ENCODE measurements at regions not wholly inside any gene's neighbourhood (a gene's known extent, or its start where the extent isn't known, plus 50 kb on each side); places are given as distances from the start of the nearest gene placed in this dataset.

DNA sequence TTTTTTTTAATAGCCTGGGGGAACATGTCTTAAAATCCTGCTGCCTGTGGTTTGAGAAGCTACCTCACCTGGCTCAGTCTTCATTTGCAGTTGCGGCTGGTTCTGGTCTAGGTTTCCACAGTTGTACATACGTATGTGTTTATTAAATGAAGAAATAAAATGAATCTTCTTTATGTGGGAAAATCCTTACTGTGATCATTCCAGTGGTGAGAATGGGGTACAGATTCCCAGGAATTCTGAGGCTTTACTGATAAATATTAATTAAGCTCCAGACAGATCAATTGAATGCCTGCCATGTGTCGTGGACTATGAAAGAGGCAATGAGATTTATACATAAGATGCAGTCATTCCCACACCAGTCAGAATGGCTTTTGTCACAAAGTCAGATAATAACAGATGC is 356.1 kb upstream of the GRM7 start:
- no peak for DNase-seq (ENCODE audit: low read depth)

DNA sequence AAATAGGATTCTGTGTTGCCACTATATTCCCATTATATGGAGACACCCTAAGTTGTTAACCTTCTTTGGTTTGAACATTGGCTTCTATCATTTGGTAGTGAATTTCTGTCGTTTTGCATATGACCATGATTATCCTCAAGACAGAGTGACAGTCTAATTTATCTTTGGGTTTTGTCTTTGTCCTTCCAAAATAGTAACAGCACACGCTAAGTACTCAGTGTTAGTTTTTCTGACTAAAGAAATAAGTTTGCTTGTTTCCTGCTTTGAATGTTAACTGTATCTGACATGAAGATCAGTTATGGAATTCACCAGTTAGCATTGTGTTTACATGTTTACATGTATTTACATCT is 352.5 kb upstream of the GRM7 start:
- no peak for DNase-seq (ENCODE audit: low read depth)

GRCh38 chr3:6509576-6509975 is 351.3 kb upstream of the GRM7 start:
- no peak for DNase-seq (ENCODE audit: low read depth)

DNA sequence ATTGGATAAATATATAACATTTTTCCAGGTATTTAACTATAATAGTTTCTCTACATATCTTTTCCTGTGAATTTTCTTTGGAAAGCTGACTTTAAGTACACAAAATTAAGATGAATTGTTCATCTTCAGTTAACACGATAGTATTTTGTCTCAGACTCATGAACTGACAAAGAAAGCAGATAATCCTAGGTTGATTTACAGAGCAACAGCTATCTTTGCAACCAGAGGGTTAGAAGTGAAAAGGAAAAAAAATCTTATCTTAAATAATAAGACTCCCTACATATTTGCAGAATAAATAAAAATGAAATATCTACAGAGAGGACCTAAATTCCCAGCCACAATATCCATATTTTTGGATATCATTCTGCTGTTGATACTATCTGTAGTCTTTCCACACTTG is 350.2 kb upstream of the GRM7 start:
- DNase-seq (ENCODE audit: low read depth), result no peak

GRCh38 chr3:6512172-6512800 is 348.6 kb upstream of the GRM7 start:
- DNase-seq (ENCODE audit: low read depth), result no peak

DNA sequence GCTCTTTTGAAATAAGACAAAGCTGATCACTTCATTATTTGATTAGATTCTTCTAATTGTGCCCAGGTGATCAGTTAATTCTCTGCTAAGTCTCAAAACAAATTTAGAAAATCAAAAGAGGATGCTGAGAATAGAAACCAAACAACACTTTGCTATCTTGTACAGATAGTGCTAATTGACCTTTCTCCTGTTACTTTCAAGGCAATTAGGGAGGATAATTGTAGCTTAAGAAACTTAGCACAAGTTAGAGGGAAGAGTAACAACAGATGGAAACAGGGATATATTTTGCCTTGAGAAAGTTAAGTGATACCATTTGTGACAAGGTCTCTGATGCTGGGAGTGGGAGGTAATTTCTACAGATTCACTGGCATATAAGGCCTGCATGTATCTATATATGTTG is 344.8 kb upstream of the GRM7 start:
- no peak for DNase-seq (ENCODE audit: low read depth)

DNA sequence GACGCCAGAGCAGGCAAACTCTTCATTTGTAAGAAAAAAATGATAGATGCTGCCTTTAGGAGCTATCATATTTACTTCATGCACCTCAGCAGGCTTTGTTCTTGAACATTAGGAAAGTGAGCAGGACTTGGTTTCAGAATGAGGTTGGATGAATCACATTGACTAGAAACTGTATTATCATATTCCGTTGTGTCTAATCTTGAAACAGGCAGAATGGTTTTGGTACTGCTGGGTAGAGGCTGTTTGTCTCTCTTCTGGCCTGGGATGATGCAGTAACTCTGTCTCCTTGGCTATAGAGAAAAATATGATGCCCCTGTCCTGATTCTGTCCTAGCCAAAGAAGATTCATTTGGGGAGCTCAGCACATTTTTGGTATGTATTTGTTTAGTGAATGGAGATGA is 344.2 kb upstream of the GRM7 start:
- no peak for DNase-seq (ENCODE audit: low read depth)

DNA sequence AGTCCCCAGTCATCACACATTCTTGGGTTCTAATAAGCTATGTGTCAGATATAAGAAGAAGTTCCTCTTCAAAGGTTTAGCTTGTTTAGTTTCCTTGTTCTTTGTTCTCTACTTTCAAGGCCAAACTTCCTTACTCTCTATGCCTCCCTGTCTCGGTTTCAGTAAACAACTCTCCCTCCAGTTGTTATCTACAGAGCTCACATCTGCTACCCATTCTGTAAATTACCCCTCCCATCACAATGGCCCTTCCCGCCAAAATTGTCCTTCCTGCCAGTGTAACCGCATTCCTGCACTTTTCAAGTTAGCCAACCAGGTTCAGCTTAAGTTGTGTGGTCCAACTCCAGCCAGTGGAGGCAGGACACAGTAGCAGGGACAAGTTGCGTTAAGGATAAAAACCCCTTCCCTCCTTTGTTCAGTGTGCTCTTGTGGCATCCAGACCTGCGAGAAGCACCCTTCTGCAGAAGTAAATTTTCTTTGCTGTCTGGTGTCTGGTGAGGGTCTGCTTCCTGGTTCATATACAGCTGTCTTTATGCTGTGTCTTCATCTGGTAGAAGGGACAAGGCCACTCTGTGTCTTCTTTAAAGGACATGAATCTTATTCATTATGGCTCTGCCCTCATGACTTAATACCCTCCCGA is 342.1 kb upstream of the GRM7 start:
- no peak for DNase-seq (ENCODE audit: low read depth)

- DNase-seq (ENCODE audit: low read depth), result no peak
Measured at GRCh38 chr3:6521369-6522113, 339.4 kb upstream of the GRM7 start.

- no peak for DNase-seq (ENCODE audit: low read depth)
Measured at GRCh38 chr3:6522191-6522590, 338.7 kb upstream of the GRM7 start.

DNA sequence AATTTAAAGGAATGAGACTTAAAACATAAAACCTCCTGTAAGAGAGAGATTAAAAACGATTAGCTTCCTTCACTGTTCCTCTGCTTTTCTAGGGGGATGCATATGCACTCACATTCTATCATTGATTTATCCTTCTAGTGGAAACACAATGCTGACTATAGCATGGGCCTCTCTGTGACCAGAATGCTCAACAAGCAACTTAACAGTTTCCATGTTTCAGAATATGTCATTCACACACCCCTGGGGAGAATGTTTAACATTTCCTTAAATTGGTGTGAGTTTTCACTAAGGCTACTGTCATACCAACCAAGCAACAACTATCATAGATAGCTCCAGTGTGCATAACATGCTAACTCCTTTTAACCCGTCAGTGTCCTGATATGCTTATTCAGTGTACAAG is 337.9 kb upstream of the GRM7 start:
- DNase-seq (ENCODE audit: low read depth), result no peak

- DNase-seq (ENCODE audit: low read depth), result no peak
Measured at GRCh38 chr3:6524479-6524878, 336.4 kb upstream of the GRM7 start.

- no peak for DNase-seq (ENCODE audit: low read depth)
Measured at GRCh38 chr3:6526321-6526720, 334.6 kb upstream of the GRM7 start.

DNA sequence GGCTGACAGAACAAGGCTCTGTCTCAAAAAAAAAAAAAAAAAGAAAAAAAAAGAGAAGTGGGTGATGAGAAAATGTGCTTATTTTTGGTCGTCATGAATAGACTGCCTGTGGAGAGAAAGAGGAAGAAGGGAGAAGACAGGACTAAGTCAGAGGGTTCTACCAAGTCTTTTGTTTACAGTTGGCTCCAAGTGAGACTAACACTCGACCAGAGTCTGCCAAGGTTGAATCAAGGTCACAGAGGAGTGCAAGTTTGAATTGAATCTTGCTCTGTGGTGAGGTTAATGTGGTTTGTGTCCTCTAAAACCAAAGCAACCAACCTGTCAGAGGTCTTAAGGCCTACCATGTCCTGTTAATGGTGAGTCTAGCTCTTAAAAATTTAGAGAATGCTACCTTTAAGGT is 334.1 kb upstream of the GRM7 start:
- no peak for DNase-seq (ENCODE audit: low read depth)

DNA sequence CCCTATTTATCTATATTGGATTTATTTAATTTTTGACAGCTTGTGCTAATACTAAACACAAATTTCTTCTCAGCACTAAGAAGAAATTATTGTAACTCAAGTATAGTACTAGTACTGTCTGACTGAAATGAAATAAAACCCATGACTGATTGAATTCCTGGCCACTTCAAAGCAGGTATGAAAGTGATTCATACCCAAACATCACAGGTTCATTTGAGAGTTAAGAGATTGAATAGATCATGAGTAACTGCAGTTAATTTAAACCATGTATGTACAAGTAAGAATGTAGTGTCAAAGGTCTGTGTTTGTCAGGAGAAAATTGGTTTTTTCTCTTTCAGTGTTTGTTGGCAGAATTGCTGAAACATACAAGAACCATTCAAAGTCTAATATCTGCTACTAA is 332.0 kb upstream of the GRM7 start:
- DNase-seq (ENCODE audit: low read depth), result no peak

- no peak for DNase-seq (ENCODE audit: low read depth)
Measured at GRCh38 chr3:6531153-6531552, 329.8 kb upstream of the GRM7 start.

DNA sequence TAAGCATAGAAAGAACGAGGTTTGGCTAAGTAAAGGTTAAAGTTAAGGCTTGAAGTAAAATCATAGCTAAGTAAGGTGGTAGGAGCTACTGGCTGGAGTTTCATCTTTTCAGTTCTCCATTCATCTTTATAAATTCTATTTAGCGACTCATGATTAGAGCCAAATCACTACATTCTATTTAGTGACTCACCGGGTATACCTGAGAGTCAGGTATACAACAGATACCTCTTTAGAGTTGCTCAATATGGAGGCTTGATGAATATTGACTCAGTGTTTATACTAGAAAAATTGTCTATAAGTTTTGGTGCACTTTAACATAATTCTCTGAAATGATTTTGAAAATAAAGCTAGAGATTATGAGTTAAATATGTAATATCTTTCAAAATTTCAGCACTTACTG is 328.8 kb upstream of the GRM7 start:
- DNase-seq (ENCODE audit: low read depth), result no peak

GRCh38 chr3:6540981-6541380 is 319.9 kb upstream of the GRM7 start:
- no peak for DNase-seq (ENCODE audit: low read depth)

DNA sequence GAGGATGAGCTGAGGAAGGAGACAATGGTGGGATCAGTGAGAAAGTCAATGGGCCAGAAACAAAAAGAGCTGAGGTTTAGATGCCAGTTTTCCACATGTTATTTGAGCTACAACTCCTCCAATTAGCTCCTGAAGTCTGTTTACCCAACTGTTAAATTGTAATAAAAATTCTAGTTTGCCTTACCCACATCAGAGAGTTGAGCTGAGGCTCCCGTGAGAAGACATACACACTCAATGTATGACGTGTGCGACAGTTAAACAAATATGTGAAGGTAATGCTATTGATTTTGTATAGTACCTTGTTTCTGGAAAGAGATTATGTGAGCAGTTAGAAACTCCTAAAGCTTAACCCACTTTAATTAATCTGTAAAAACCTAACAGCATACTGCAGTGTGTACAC is 318.1 kb upstream of the GRM7 start:
- DNase-seq (ENCODE audit: low read depth), result no peak

GRCh38 chr3:6549296-6549695 is 311.6 kb upstream of the GRM7 start:
- no peak for DNase-seq (ENCODE audit: low read depth)

GRCh38 chr3:6551165-6551564 is 309.8 kb upstream of the GRM7 start:
- no peak for DNase-seq (ENCODE audit: low read depth)

GRCh38 chr3:6560259-6560658 is 300.7 kb upstream of the GRM7 start:
- DNase-seq (ENCODE audit: low read depth), result no peak

DNA sequence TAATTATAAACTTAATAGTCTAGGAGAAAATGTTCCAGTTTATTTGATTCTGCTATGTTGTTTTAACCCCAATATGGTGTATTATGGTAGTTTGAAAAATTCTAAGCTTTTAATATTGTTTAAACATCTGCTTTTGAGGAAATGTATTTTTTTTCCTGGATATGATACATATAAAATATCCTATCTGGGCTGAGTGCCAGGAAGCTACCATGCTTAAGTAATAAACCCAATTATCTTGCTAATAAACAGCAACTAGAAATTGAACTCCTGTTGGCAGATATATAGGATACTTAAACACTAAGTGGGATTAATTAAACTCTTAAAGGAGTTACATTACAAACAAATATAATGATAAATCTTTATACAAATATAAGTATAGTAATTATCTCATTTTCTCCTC is 293.7 kb upstream of the GRM7 start:
- no peak for DNase-seq (ENCODE audit: low read depth)

Data from forelimb muscle (tissue), 1 donor.